Liver (tissue), 8 donors: ENCODE measurements at regions not wholly inside any gene's neighbourhood (a gene's known extent, or its start where the extent isn't known, plus 50 kb on each side); places are given as distances from the start of the nearest gene placed in this dataset.

Source experiments
- DNase-seq: peaks from one replicate; pipeline ENCODE4 v3.0.0-alpha.2; 2017; ENCODE audit warnings: low spot score
- H3K27ac ChIP-seq, 2 donors: one replicate each; pipeline ENCODE4 v1.7.0; 2013; ENCODE audit warnings: inconsistent platforms in 2 of 2, low read length in 2 of 2, control low read depth in 1 of 2, low read depth in 1 of 2, mild to moderate bottlenecking in 1 of 2
- H3K27me3 ChIP-seq, 4 donors: one replicate each; pipeline versions ENCODE4 v1.6.1 to v1.7.0; 2013; ENCODE audit warnings: low read length in 3 of 4, inconsistent platforms in 1 of 4, mild to moderate bottlenecking in 1 of 4, moderate library complexity in 1 of 4; ENCODE audit not compliant: control insufficient read depth in 4 of 4, insufficient read depth in 4 of 4
- H3K36me3 ChIP-seq, 4 donors: one replicate each; pipeline versions ENCODE4 v1.6.1 to v1.7.0; 2013; ENCODE audit warnings: low read length in 3 of 4, mild to moderate bottlenecking in 3 of 4, low read depth in 1 of 4, moderate library complexity in 1 of 4; ENCODE audit not compliant: control insufficient read depth in 4 of 4, insufficient read depth in 3 of 4
- H3K4me1 ChIP-seq, 4 donors: one replicate each; pipeline versions ENCODE4 v1.6.1 to v1.7.0; 2013; ENCODE audit warnings: low read length in 3 of 4, mild to moderate bottlenecking in 3 of 4, moderate library complexity in 1 of 4; ENCODE audit not compliant: control insufficient read depth in 4 of 4, insufficient read depth in 4 of 4
- H3K4me3 ChIP-seq, 3 donors: one replicate each; pipeline versions ENCODE4 v1.6.1 to v1.7.0; 2013; ENCODE audit warnings: low read length in 3 of 3, control low read depth in 1 of 3, low read depth in 1 of 3, mild to moderate bottlenecking in 1 of 3
- H3K9ac ChIP-seq, 2 donors: one replicate each; pipeline ENCODE4 v1.7.0; 2013; ENCODE audit warnings: low read length in 2 of 2, mild to moderate bottlenecking in 2 of 2, moderate library complexity in 2 of 2, control low read depth in 1 of 2, low read depth in 1 of 2
- H3K9me3 ChIP-seq, 4 donors: one replicate each; pipeline versions ENCODE4 v1.6.1 to v1.7.0; 2013; ENCODE audit warnings: low read length in 3 of 4; ENCODE audit not compliant: control insufficient read depth in 4 of 4
- EGR1 ChIP-seq, 2 donors: IDR thresholded peaks; 2 replicates each; pipeline ENCODE4 v1.6.1; 2016 to 2018; ENCODE audit warnings: antibody characterized with exemption in 2 of 2, low read depth in 2 of 2
- FOXA1 ChIP-seq: IDR thresholded peaks from 2 replicates; pipeline ENCODE4 v1.6.1; 2016; ENCODE audit warnings: antibody characterized with exemption
- FOXA2 ChIP-seq: IDR thresholded peaks from 2 replicates; pipeline ENCODE4 v1.6.1; 2016; ENCODE audit warnings: antibody characterized with exemption
- GABPA ChIP-seq, 2 donors: IDR thresholded peaks in 1 of 2; conservative IDR thresholded peaks in 1 of 2; 2 replicates each; pipeline ENCODE4 v1.6.1; 2016; ENCODE audit warnings: antibody characterized with exemption in 2 of 2, mild to moderate bottlenecking in 1 of 2, moderate library complexity in 1 of 2
- HNF4A ChIP-seq, 2 donors: conservative IDR thresholded peaks; 2 replicates each; pipeline ENCODE4 v1.6.1; 2016; ENCODE audit warnings: antibody characterized with exemption in 2 of 2, mild to moderate bottlenecking in 2 of 2
- HNF4G ChIP-seq: IDR thresholded peaks from 2 replicates; pipeline ENCODE4 v1.6.1; 2016; ENCODE audit warnings: antibody characterized with exemption
- JUND ChIP-seq, 2 donors: IDR thresholded peaks; 2 replicates each; pipeline ENCODE4 v1.6.1; 2016; ENCODE audit warnings: antibody characterized with exemption in 2 of 2
- NR2F2 ChIP-seq: IDR thresholded peaks from 2 replicates; pipeline ENCODE4 v1.6.1; 2016; ENCODE audit warnings: antibody characterized with exemption
- RAD21 ChIP-seq, 2 donors: IDR thresholded peaks; 2 replicates each; pipeline ENCODE4 v1.6.1; 2016; ENCODE audit warnings: antibody characterized with exemption in 2 of 2, mild to moderate bottlenecking in 2 of 2
- REST ChIP-seq: IDR thresholded peaks from 2 replicates; pipeline ENCODE4 v1.6.1; 2016; ENCODE audit warnings: antibody characterized with exemption, mild to moderate bottlenecking
- RXRA ChIP-seq, 2 donors: IDR thresholded peaks; 2 replicates each; pipeline ENCODE4 v1.6.1; 2017 to 2018; ENCODE audit warnings: antibody characterized with exemption in 2 of 2, mild to moderate bottlenecking in 1 of 2
- SP1 ChIP-seq: IDR thresholded peaks from 2 replicates; pipeline ENCODE4 v1.6.1; 2018; ENCODE audit warnings: antibody characterized with exemption, mild to moderate bottlenecking
- TAF1 ChIP-seq: conservative IDR thresholded peaks from 2 replicates; pipeline ENCODE4 v1.6.1; 2016; ENCODE audit warnings: antibody characterized with exemption, mild to moderate bottlenecking
- YY1 ChIP-seq: IDR thresholded peaks from 2 replicates; pipeline ENCODE4 v1.6.1; 2016; ENCODE audit warnings: antibody characterized with exemption, mild to moderate bottlenecking
- WGBS: extraction: QIAGEN DNeasy Blood & Tissue Kit; methylation state at CpG from one replicate; pipeline ENCODE4 v1.1.7; 2013; 5-methylcytosine and 5-hydroxymethylcytosine counted together
- TF ChIP-seq, protein P1 (sequence below): IDR thresholded peaks from 2 replicates; pipeline ENCODE4 v1.6.1; 2016; ENCODE audit warnings: antibody characterized with exemption
- TF ChIP-seq, protein P2 (sequence below): IDR thresholded peaks from 2 replicates; pipeline ENCODE4 v1.6.1; 2016; ENCODE audit warnings: antibody characterized with exemption
- TF ChIP-seq, protein P3 (sequence below): IDR thresholded peaks from 2 replicates; pipeline ENCODE4 v1.6.1; 2016; ENCODE audit warnings: antibody characterized with exemption
- TF ChIP-seq, protein P4 (sequence below): fragments of 150-350 bp; IDR thresholded peaks from 2 replicates; pipeline ENCODE4 v1.5.1; 2017; ENCODE audit warnings: improper control_type of control experiment, low read depth, low read length; ENCODE audit not compliant: missing input control
- donor health status: healthy.
- donor health status: healthy.
- donor health status: healthy.
- donor health status: healthy.
- donor health status: healthy.

DNA sequence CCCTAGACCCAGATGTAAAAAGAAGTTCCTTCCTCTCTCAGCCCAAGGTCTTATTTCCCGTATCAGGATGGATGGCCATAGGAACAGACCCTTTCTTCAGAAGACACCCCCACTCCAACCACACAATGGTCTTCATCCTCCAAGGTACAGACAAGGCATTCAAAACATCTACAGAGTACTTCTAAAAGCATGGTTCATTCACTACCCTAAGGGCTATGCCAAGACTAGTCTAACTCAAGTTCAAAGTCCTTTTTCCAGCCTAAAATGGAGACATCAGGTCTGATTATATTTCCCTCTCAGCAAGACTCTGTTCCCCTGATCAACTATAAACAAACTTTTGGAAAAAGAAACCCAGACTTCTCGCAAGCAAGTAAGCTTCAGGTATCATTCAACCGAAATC is 388.9 kb downstream of the NPIPA8 start:
- Histone ChIP-seq H3K9ac (no peak overlapping the region), H3K27ac (peak overlapping the region; percentile 66 to 73), H3K9me3 (peaks cover 0 to 2% (median 0%) of the 10 kb centered on the region in 4 donors), H3K4me1 (peaks cover 6 to 45% (median 37%) of the 10 kb centered on the region in 4 donors), H3K27me3 (no peaks in the 10 kb centered on the region), H3K36me3 (no peaks in the 10 kb centered on the region), H3K4me3 (peak overlapping the region in 1 of 3 donors; percentile 12)
- 55% methylated on average over 3 of the region's 3 CpGs for WGBS
- no peak for DNase-seq
- TF ChIP-seq HNF4A (conservative IDR thresholded peaks at IDR 0.05) (peak in 1 of 2 donors; percentile 0), YY1 (peak; percentile 1)
- TF ChIP-seq, protein P1, sequence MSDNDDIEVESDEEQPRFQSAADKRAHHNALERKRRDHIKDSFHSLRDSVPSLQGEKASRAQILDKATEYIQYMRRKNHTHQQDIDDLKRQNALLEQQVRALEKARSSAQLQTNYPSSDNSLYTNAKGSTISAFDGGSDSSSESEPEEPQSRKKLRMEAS: no peak

GRCh38 chr16:17947165-17947564 is 389.4 kb downstream of the NPIPA8 start:
- peak overlapping the region; percentile 66 to 73 for H3K27ac ChIP-seq

More at GRCh38 chr16:17947165-17947564, 389.4 kb downstream of the NPIPA8 start:
- H3K36me3 ChIP-seq: no peaks in the 10 kb centered on the region
- H3K9me3 ChIP-seq: peaks cover 0 to 2% (median 0%) of the 10 kb centered on the region in 4 donors
- H3K4me1 ChIP-seq: peaks cover 6 to 45% (median 37%) of the 10 kb centered on the region in 4 donors
- WGBS: 31% methylated on average over 1 of the region's 1 CpG
- TF ChIP-seq TAF1: no peak
- peak; percentile 33 to 38 for TF ChIP-seq RAD21 (IDR thresholded peaks at IDR 0.05)
- TF ChIP-seq, protein P2, sequence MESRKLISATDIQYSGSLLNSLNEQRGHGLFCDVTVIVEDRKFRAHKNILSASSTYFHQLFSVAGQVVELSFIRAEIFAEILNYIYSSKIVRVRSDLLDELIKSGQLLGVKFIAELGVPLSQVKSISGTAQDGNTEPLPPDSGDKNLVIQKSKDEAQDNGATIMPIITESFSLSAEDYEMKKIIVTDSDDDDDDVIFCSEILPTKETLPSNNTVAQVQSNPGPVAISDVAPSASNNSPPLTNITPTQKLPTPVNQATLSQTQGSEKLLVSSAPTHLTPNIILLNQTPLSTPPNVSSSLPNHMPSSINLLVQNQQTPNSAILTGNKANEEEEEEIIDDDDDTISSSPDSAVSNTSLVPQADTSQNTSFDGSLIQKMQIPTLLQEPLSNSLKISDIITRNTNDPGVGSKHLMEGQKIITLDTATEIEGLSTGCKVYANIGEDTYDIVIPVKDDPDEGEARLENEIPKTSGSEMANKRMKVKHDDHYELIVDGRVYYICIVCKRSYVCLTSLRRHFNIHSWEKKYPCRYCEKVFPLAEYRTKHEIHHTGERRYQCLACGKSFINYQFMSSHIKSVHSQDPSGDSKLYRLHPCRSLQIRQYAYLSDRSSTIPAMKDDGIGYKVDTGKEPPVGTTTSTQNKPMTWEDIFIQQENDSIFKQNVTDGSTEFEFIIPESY: no peak
- peak; percentile 69 to 83 for TF ChIP-seq JUND (IDR thresholded peaks at IDR 0.05)
- no peak for TF ChIP-seq GABPA (IDR thresholded peaks at IDR 0.05 in 1 of 2, conservative IDR thresholded peaks at IDR 0.05 in 1 of 2)
- TF ChIP-seq REST: peak; percentile 23
- peak; percentile 90 to 92 for TF ChIP-seq HNF4A (conservative IDR thresholded peaks at IDR 0.05)
- TF ChIP-seq, protein P1: peak; percentile 2
- TF ChIP-seq FOXA2: peak; percentile 85
- TF ChIP-seq NR2F2: peak; percentile 79
- TF ChIP-seq YY1: peak; percentile 30
- TF ChIP-seq RXRA (IDR thresholded peaks at IDR 0.05): peak; percentile 67 to 83
- peak; percentile 73 for TF ChIP-seq SP1
- TF ChIP-seq, protein P3, sequence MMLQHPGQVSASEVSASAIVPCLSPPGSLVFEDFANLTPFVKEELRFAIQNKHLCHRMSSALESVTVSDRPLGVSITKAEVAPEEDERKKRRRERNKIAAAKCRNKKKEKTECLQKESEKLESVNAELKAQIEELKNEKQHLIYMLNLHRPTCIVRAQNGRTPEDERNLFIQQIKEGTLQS: no peak
- TF ChIP-seq, protein P4, sequence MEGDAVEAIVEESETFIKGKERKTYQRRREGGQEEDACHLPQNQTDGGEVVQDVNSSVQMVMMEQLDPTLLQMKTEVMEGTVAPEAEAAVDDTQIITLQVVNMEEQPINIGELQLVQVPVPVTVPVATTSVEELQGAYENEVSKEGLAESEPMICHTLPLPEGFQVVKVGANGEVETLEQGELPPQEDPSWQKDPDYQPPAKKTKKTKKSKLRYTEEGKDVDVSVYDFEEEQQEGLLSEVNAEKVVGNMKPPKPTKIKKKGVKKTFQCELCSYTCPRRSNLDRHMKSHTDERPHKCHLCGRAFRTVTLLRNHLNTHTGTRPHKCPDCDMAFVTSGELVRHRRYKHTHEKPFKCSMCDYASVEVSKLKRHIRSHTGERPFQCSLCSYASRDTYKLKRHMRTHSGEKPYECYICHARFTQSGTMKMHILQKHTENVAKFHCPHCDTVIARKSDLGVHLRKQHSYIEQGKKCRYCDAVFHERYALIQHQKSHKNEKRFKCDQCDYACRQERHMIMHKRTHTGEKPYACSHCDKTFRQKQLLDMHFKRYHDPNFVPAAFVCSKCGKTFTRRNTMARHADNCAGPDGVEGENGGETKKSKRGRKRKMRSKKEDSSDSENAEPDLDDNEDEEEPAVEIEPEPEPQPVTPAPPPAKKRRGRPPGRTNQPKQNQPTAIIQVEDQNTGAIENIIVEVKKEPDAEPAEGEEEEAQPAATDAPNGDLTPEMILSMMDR: no peak
- TF ChIP-seq EGR1 (IDR thresholded peaks at IDR 0.05; ENCODE audit: low read depth in 2 of 2): no peak
- TF ChIP-seq HNF4G: peak; percentile 74
- TF ChIP-seq FOXA1: peak; percentile 51
- H3K27me3 ChIP-seq: no peaks in the 10 kb centered on the region
- H3K4me3 ChIP-seq: peak overlapping the region in 1 of 3 donors; percentile 12
- H3K9ac ChIP-seq: no peak overlapping the region
- no peak for DNase-seq
